ENCODE measurements at regions not wholly inside any gene's neighbourhood (a gene's known extent, or its start where the extent isn't known, plus 50 kb on each side); places are given as distances from the start of the nearest gene placed in this dataset.

DNA sequence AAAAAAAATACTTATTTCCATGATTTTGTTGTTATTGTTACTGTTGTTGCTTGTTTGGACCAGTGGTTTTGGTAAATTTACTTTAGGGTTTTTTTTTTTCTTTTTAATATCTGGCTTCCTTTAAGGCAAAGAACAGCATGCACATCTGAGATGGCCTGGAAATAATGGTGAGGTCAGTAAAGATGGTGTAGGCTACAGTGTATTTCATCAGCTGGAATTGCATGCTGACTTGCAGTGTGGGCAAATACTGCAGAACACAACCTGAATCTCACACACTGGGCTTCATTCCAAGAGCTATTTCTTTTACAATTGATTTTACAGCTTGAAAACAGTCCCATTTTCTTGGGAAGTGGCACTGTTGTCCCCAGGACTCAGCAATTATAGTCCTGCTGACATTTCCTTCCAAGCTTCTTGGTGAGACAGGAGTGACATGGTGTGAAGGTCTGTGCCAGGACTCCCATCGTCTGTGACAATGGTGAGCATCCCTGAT, 376.1 kb upstream of the SOX11 start:
- no peak for TF ChIP-seq POLR2A (IDR thresholded peaks at IDR 0.05)
- TF ChIP-seq, protein P1, sequence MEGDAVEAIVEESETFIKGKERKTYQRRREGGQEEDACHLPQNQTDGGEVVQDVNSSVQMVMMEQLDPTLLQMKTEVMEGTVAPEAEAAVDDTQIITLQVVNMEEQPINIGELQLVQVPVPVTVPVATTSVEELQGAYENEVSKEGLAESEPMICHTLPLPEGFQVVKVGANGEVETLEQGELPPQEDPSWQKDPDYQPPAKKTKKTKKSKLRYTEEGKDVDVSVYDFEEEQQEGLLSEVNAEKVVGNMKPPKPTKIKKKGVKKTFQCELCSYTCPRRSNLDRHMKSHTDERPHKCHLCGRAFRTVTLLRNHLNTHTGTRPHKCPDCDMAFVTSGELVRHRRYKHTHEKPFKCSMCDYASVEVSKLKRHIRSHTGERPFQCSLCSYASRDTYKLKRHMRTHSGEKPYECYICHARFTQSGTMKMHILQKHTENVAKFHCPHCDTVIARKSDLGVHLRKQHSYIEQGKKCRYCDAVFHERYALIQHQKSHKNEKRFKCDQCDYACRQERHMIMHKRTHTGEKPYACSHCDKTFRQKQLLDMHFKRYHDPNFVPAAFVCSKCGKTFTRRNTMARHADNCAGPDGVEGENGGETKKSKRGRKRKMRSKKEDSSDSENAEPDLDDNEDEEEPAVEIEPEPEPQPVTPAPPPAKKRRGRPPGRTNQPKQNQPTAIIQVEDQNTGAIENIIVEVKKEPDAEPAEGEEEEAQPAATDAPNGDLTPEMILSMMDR (IDR thresholded peaks at IDR 0.05), result no peak
